GM13976 (cell line): ENCODE measurements at regions not wholly inside any gene's neighbourhood (a gene's known extent, or its start where the extent isn't known, plus 50 kb on each side); places are given as distances from the start of the nearest gene placed in this dataset.

Source experiments
- DNase-seq: peaks from one replicate; pipeline ENCODE4 v3.0.0; 2012; ENCODE audit warnings: low spot score
- CTCF ChIP-seq: IDR thresholded peaks from 2 replicates; pipeline ENCODE4 v1.5.1; 2012; ENCODE audit warnings: borderline replicate concordance, mild to moderate bottlenecking; ENCODE audit not compliant: insufficient read depth; ENCODE audit errors: extremely low read depth, missing control alignments, control extremely low read depth
- in situ Hi-C: fragments of 300-500 bp; cut with MboI; formaldehyde crosslinking; loops from one replicate; pipeline ENCODE4 v1.12.0; 2022; ENCODE audit warnings: low sequenced_read_pairs, mixed read lengths, inconsistent platforms; ENCODE audit not compliant: unreplicated experiment

GRCh38 chr9:88786291-88787079 is 204.8 kb upstream of the S1PR3 start:
- in situ Hi-C loops: no loop called here
- no peak for DNase-seq
- no peak for TF ChIP-seq CTCF

- in situ Hi-C loops: no loop called here
- no peak for DNase-seq
- no peak for TF ChIP-seq CTCF
Observed at GRCh38 chr9:88789785-88790184, 201.5 kb upstream of the S1PR3 start.

- DNase-seq: no peak
- in situ Hi-C loops: no loop called here
- TF ChIP-seq CTCF: no peak
Observed at GRCh38 chr9:88791105-88791805, 200.0 kb upstream of the S1PR3 start.

- no peak for TF ChIP-seq CTCF
- DNase-seq: no peak
- in situ Hi-C loops: no loop called here
Observed at GRCh38 chr9:88792502-88792901, 198.8 kb upstream of the S1PR3 start.

- in situ Hi-C loops: no loop called here
- TF ChIP-seq CTCF: no peak
- DNase-seq: no peak
Observed at GRCh38 chr9:88794100-88794499, 197.2 kb upstream of the S1PR3 start.

- no peak for DNase-seq
- in situ Hi-C loops: no loop called here
- TF ChIP-seq CTCF: no peak
Observed at GRCh38 chr9:88796947-88797346, 194.3 kb upstream of the S1PR3 start.

GRCh38 chr9:88798476-88798875 is 192.8 kb upstream of the S1PR3 start:
- DNase-seq: no peak
- no peak for TF ChIP-seq CTCF
- in situ Hi-C loops: no loop called here
